ENCODE measurements at regions not wholly inside any gene's neighbourhood (a gene's known extent, or its start where the extent isn't known, plus 50 kb on each side); places are given as distances from the start of the nearest gene placed in this dataset.

DNA sequence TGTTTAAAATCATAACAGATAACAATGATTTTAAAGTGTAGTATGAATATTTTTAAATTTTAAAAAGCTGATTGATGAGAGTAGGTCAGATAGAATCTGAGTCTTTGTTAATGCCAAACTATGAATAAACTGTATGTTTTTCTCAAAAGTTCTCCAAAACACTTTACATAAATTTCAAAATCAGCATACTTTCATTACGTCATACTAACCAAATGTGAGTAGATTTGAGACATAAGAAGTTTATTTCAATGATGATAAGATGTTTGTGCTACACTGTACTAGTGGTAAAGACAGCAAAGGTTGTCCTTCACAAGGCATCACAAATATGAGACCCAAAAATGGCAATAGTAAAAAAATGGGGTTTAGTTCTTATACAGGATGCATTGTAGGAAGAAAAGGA lies 1342.9 kb downstream of the SI start:
- TF ChIP-seq CTCF (IDR thresholded peaks at IDR 0.05) (no peak), ZFX (IDR thresholded peaks at IDR 0.05; ENCODE audit: borderline replicate concordance) (no peak)
